Caco-2 (cell line): ENCODE measurements at regions not wholly inside any gene's neighbourhood (a gene's known extent, or its start where the extent isn't known, plus 50 kb on each side); places are given as distances from the start of the nearest gene placed in this dataset.

Experiments used
- BruUV-seq: library from RNA; stranded (reverse); fragments of 400-500 nt; replicated peaks from 2 replicates; lab custom pipeline; 2021; lab: Mats Ljungman, UMichigan
- CTCF ChIA-PET: fragments of 300-600 bp; sonication (Branson Sonifier 250); formaldehyde crosslinking; loops from one replicate; lab custom pipeline; 2022; ENCODE audit warnings: antibody characterized with exemption; lab: Charles Lee
- POLR2A ChIA-PET: fragments of 300-600 bp; sonication (Branson Sonifier 250); formaldehyde crosslinking; loops from one replicate; lab custom pipeline; 2022; ENCODE audit warnings: antibody characterized with exemption; lab: Charles Lee
- DNase-seq, 2 experiments: peaks; one replicate each; pipeline versions ENCODE4 v3.0.0 to v3.0.0-alpha.2; 2020 to 2022
- H3K27me3 ChIP-seq: replicated peaks from 2 replicates; pipeline ENCODE4 v1.6.0; 2011; ENCODE audit warnings: low read length; ENCODE audit not compliant: control insufficient read depth, insufficient read depth
- H3K36me3 ChIP-seq: 2 replicates; pipeline ENCODE4 v1.5.1; 2011; ENCODE audit warnings: low read length; ENCODE audit not compliant: control insufficient read depth, insufficient read depth
- H3K4me1 ChIP-seq: fragments of 250-450 bp; sonication (Bioruptor Pico); 2 replicates; pipeline ENCODE4 v1.5.1; 2020; ENCODE audit warnings: mild to moderate bottlenecking
- H3K4me3 ChIP-seq: 2 replicates; pipeline ENCODE4 v1.5.1; 2011; ENCODE audit warnings: low read depth, mild to moderate bottlenecking, control low read depth, low read length
- H3K9me3 ChIP-seq: fragments of 250-450 bp; sonication (Bioruptor Pico); 2 replicates; pipeline ENCODE4 v1.5.1; 2020; ENCODE audit warnings: mild to moderate bottlenecking, moderate library complexity
- H3K27ac Mint-ChIP-seq: one replicate; pipeline ENCODE4 v1.8.0; 2022; ENCODE audit warnings: mixed read lengths; ENCODE audit not compliant: unreplicated experiment
- H3K27me3 Mint-ChIP-seq: one replicate; pipeline ENCODE4 v1.8.0; 2022; ENCODE audit warnings: mixed read lengths; ENCODE audit not compliant: insufficient read depth, unreplicated experiment
- H3K36me3 Mint-ChIP-seq: one replicate; pipeline ENCODE4 v1.8.0; 2022; ENCODE audit warnings: mild to moderate bottlenecking, mixed read lengths; ENCODE audit not compliant: insufficient read depth, unreplicated experiment
- H3K4me1 Mint-ChIP-seq: one replicate; pipeline ENCODE4 v1.8.0; 2022; ENCODE audit warnings: low read depth, mixed read lengths; ENCODE audit not compliant: unreplicated experiment
- H3K4me3 Mint-ChIP-seq: one replicate; pipeline ENCODE4 v1.8.0; 2022; ENCODE audit warnings: mild to moderate bottlenecking, moderate library complexity, mixed read lengths; ENCODE audit not compliant: unreplicated experiment
- H3K9me3 Mint-ChIP-seq: one replicate; pipeline ENCODE4 v1.8.0; 2022; ENCODE audit warnings: mixed read lengths; ENCODE audit not compliant: unreplicated experiment
- CTCF ChIP-seq, 2 experiments: fragments of 200-600 bp in 1 of 2; IDR thresholded peaks; 1 replicate in 1 of 2; 2 replicates in 1 of 2; pipeline versions ENCODE4 v1.5.1 to v1.8.0; 2011 to 2022; ENCODE audit warnings: antibody characterized with exemption in 1 of 2, control low read depth in 1 of 2, inconsistent platforms in 1 of 2, low read depth in 1 of 2, low read length in 1 of 2, mild to moderate bottlenecking in 1 of 2, moderate library complexity in 1 of 2; ENCODE audit not compliant: insufficient read depth in 1 of 2, severe bottlenecking in 1 of 2, unreplicated experiment in 1 of 2
- intact Hi-C: fragments of 100-400 bp; cut with micrococcal nuclease; formaldehyde crosslinking; loops from one replicate; pipeline ENCODE4 v1.10.0; 2022; ENCODE audit not compliant: unreplicated experiment

- no peak overlapping the region for H3K4me3 ChIP-seq
- 0 out of 2 replicates have a peak, but pooled peaks cover 3% of the 10 kb centered on the region for H3K9me3 ChIP-seq
- no peaks in the 10 kb centered on the region for H3K27me3 Mint-ChIP-seq
- no peaks in the 10 kb centered on the region for H3K27me3 ChIP-seq
- peaks cover 27% of the 10 kb centered on the region for H3K9me3 Mint-ChIP-seq
- H3K36me3 Mint-ChIP-seq, result no peaks in the 10 kb centered on the region
- no TSS peak for BruUV-seq
- H3K4me3 Mint-ChIP-seq, result no peak overlapping the region
- DNase-seq, result peak; percentile 41 to 60
- TF ChIP-seq CTCF (IDR thresholded peaks at IDR 0.05; ENCODE audit: insufficient read depth in 1 of 2, low read depth in 1 of 2, low read length in 1 of 2, severe bottlenecking in 1 of 2, unreplicated experiment in 1 of 2), result no peak
- ChIA-PET CTCF (no interaction called here), POLR2A (no interaction called here)
- no peaks in the 10 kb centered on the region for H3K36me3 ChIP-seq
- H3K4me1 ChIP-seq, result peaks cover 14% of the 10 kb centered on the region
- H3K4me1 Mint-ChIP-seq, result peaks cover 28% of the 10 kb centered on the region
- intact Hi-C loops, result loop anchor here (2.0 kb wide), 1 partner anchor 23 kb away; no protein-coding TSS in a partner anchor
- H3K27ac Mint-ChIP-seq, result peak overlapping the region; percentile 34
These were observed 101.4 kb upstream of the PDE5A start for GRCh38 chr4:119729835-119730670.

- no TSS peak for BruUV-seq
- H3K4me1 Mint-ChIP-seq, result peaks cover 21% of the 10 kb centered on the region
- intact Hi-C loops, result no loop called here
- no peaks in the 10 kb centered on the region for H3K27me3 ChIP-seq
- no peak overlapping the region for H3K4me3 ChIP-seq
- ChIA-PET CTCF (no interaction called here), POLR2A (no interaction called here)
- 0 out of 2 replicates have a peak, but pooled peaks cover 3% of the 10 kb centered on the region for H3K9me3 ChIP-seq
- H3K4me1 ChIP-seq, result peaks cover 14% of the 10 kb centered on the region
- H3K27ac Mint-ChIP-seq, result no peak overlapping the region
- TF ChIP-seq CTCF (IDR thresholded peaks at IDR 0.05; ENCODE audit: insufficient read depth in 1 of 2, low read depth in 1 of 2, low read length in 1 of 2, severe bottlenecking in 1 of 2, unreplicated experiment in 1 of 2), result no peak
- no peak for DNase-seq
- no peaks in the 10 kb centered on the region for H3K27me3 Mint-ChIP-seq
- no peaks in the 10 kb centered on the region for H3K36me3 Mint-ChIP-seq
- H3K4me3 Mint-ChIP-seq, result no peak overlapping the region
- no peaks in the 10 kb centered on the region for H3K36me3 ChIP-seq
- peaks cover 24% of the 10 kb centered on the region for H3K9me3 Mint-ChIP-seq
These were observed 100.3 kb upstream of the PDE5A start for GRCh38 chr4:119728692-119729593.

GRCh38 chr4:119728185-119728584, 99.6 kb upstream of the PDE5A start:
- Mint-ChIP-seq H3K27me3 (no peaks in the 10 kb centered on the region), H3K36me3 (no peaks in the 10 kb centered on the region), H3K4me1 (peaks cover 15% of the 10 kb centered on the region), H3K4me3 (no peak overlapping the region), H3K9me3 (peaks cover 17% of the 10 kb centered on the region), H3K27ac (no peak overlapping the region)
- intact Hi-C loops, result no loop called here
- no peaks in the 10 kb centered on the region for H3K36me3 ChIP-seq
- H3K4me1 ChIP-seq, result peaks cover 14% of the 10 kb centered on the region
- H3K9me3 ChIP-seq, result 0 out of 2 replicates have a peak, but pooled peaks cover 3% of the 10 kb centered on the region
- no peak for TF ChIP-seq CTCF (IDR thresholded peaks at IDR 0.05; ENCODE audit: insufficient read depth in 1 of 2, low read depth in 1 of 2, low read length in 1 of 2, severe bottlenecking in 1 of 2, unreplicated experiment in 1 of 2)
- no peaks in the 10 kb centered on the region for H3K27me3 ChIP-seq
- no TSS peak for BruUV-seq
- POLR2A ChIA-PET, result no interaction called here
- H3K4me3 ChIP-seq, result no peak overlapping the region
- CTCF ChIA-PET, result no interaction called here
- DNase-seq, result no peak
